A204.1 (cell line): ENCODE measurements at regions not wholly inside any gene's neighbourhood (a gene's known extent, or its start where the extent isn't known, plus 50 kb on each side); places are given as distances from the start of the nearest gene placed in this dataset.

Source experiments
- FAIRE-seq: peaks from 2 replicates; lab custom pipeline; 2012; peaks lifted over from hg19 to GRCh38; lab: Jason Lieb, UNC

- no peak for FAIRE-seq
These were observed 281.1 kb downstream of the NPIPA8 start for GRCh38 chr16:18055411-18055916.

- FAIRE-seq: no peak
These were observed 285.8 kb downstream of the NPIPA8 start for GRCh38 chr16:18050777-18051176.

- FAIRE-seq: no peak
These were observed 286.3 kb downstream of the NPIPA8 start for GRCh38 chr16:18050234-18050633.

- no peak for FAIRE-seq
These were observed 286.9 kb downstream of the NPIPA8 start for GRCh38 chr16:18049547-18050133.

- no peak for FAIRE-seq
These were observed 287.5 kb downstream of the NPIPA8 start for GRCh38 chr16:18048853-18049546.

DNA sequence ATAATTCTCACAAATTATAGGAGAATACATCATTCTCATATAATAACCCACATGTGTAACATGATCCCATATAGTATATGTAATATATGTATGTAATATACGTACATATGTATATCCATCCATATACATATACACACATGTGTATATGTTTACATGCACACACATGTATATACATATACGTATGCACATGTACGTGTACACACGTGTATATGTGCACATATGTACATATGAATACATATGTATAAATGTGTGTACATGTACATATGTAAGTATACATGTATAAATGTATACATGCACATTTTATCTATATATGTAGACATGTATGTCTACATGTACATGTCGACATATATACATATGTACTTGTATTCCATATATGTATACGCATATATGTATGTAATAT, 288.8 kb downstream of the NPIPA8 start:
- no peak for FAIRE-seq

DNA sequence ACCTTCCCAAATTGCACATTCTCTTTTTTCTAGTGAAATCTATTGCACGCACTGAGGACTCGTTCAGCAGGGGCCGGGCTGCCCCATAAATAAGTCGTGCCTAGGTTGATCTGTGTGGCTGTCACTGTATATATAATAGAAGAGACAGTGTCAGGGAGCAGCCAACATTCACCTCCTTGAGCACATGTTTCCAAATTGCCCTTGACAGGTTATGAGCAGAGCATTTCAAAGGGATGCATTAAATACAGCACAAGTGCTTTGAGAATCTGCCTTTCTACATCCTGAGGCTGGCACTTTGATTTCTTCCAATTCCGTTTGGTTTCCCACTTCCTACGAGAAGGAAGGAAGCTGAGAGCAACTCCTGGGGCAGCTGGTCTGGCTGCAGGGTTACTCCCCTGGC, 291.2 kb downstream of the NPIPA8 start:
- FAIRE-seq: no peak

DNA sequence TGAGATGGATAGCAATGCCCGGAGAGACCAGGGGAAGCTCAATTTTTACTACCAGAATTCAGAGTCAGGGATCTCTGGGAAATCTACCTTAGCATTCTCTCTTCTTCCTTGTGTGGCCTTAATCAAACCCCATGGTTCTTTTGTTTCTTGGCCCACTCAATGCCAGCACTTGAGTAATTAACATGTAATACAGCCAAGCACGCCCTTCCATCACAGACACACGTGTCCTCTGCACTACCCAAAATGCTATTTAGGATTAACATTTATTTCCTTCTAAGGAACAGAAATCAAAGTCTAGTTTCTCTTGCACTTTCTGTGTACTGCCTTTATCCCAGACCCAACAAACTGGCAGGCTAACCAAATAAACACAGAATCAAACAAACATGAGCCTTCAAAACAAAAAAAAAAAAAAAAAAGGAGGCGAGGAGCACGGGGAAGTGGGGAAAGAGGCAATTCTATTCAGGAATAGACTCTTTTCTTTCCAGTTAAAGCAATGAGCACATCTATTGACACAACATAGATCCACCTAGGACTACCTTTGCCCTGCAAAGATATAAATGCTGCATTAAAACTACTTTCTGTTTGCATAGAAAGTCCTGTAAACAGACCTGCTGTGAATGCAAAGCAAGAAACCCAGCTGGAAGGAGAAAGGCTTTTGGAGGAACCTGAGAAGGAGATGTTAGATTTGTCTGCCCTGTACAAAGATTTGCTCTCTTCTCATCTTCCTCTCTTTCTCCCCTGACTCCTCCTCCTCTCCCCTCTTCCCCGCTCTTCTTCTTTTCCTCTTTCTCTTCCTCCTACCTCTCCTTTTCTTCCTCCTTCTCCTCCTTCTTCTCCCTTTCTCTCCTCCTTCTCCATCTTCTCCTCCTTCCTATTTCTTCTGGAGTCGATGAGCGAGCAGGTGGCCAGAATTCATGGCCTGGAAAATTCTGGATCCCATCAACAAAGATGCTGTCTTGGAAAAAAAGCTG, 294.4 kb downstream of the NPIPA8 start:
- no peak for FAIRE-seq

DNA sequence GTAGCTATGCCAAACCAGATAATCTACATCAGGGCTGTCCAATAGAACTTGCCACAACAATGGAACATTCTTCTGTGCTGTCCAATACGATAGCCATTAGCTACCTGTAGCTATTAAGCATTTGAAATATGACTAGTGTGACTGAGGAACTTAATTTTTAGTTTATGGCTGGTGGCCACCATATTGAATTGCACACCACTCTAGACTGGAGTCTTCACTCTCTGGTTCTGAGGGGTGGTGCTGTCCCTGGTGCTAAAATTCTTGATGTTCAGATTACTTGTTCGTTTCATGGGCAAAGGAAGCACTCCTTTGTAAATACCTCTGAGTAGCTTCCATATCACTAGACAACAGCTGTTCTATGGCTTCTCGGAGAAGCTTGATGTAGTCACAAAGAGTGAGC, 296.6 kb downstream of the NPIPA8 start:
- FAIRE-seq: no peak

DNA sequence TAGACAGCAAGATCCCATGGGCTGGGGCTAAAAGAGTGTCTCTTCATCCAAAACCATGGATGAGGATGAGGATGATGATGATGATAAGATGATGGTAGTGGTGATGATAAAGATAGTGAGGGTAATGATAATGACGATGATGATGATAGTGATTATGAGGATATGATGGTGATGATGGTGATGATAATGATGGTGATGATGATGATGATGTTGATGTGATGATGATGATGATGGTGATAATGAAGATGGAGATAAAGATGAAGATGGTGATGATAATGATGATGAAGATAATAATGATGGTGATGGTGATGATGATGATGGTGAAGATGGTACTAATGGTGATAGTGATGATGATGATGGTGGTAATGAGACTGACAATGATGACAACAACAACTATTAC, 299.5 kb downstream of the NPIPA8 start:
- no peak for FAIRE-seq

- no peak for FAIRE-seq
These were observed 311.9 kb downstream of the NPIPA8 start for GRCh38 chr16:18024611-18025010.

DNA sequence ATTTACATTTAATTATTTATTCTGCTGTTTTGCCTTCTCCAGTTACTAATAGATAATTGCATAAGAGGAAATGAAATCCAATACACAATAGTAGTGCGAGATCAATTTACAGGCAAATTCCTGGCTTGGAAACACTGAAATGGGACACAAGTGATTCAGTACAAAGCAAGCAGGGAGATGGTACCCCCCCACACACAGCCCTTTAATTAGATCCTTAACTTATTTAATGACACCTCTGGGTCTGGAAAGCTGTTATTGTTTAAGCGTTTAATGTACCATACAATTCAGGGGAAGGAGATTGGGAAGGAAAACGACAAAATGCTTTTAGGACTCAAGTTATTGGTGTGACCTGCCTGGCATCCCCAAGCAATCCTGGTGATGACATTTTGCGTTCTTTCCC, 318.2 kb downstream of the NPIPA8 start:
- no peak for FAIRE-seq

GRCh38 chr16:18013863-18014262, 322.7 kb downstream of the NPIPA8 start:
- FAIRE-seq: no peak

DNA sequence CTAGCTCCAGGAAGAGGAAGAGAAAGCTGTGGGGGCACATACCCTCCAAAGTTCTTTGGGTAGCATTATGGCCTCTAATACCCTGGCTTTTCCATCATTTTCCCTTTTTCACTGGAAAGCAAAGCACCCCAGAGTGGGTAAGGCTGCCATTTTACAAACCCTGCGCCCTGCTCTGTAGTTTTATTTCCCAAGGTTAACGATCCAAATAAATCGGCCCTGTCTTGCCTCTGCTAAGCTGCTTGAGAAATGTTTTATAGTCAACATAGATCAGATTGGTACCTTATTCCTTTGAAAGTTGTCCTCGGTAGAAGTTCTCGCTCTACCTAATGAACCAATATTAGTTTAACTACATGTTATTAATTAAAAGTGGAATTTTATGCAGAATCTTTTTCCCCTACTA, 328.2 kb downstream of the NPIPA8 start:
- FAIRE-seq: no peak

GRCh38 chr16:18003033-18003432, 333.5 kb downstream of the NPIPA8 start:
- no peak for FAIRE-seq

- FAIRE-seq: no peak
These were observed 337.5 kb downstream of the NPIPA8 start for GRCh38 chr16:17998996-17999395.

- FAIRE-seq: peak; percentile 97
These were observed 338.0 kb downstream of the NPIPA8 start for GRCh38 chr16:17998550-17998949.

- FAIRE-seq: no peak
These were observed 342.5 kb downstream of the NPIPA8 start for GRCh38 chr16:17994027-17994426.

- FAIRE-seq: no peak
These were observed 344.1 kb downstream of the NPIPA8 start for GRCh38 chr16:17992416-17992815.

DNA sequence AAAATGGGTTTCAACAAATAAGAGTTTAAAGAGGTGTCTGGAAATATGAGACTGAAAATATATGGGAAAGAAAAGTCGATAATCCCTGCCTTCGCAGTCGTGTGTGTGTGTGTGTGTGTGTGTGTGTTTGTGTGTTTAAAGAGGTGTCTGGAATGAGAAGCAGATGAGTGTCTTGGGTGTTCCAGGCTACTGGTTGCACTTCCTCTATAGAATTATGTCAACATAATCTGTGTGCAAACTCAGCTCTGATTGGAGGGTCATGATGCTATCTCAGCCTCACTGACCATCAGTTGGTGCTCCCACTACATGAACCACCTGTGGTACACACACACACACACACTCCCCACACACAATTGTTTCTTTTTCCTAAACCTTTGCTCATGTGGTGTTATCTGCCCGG, 347.3 kb downstream of the NPIPA8 start:
- no peak for FAIRE-seq

- no peak for FAIRE-seq
These were observed 347.7 kb downstream of the NPIPA8 start for GRCh38 chr16:17988839-17989238.

- no peak for FAIRE-seq
These were observed 349.5 kb downstream of the NPIPA8 start for GRCh38 chr16:17986991-17987390.

DNA sequence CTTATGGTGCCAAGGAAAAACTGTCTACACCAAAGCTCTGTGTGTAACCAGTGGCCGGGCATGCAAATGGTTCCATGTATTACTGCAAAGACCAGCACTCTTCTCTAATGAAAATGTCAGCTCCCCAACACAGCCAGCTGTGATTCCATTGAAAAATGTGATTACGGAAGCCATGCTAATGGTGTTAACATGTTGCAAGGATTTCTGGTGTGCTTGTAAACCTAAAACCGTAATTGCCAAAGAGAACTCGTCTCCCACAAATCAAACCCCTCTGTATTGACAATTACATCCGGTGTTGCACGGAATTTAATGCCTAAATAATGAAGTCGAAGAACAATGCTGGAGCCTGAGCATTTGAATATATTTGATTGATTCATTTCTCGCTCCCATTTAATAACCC, 351.7 kb downstream of the NPIPA8 start:
- no peak for FAIRE-seq
